Peyer's patch (tissue), 4 donors: ENCODE measurements at regions not wholly inside any gene's neighbourhood (a gene's known extent, or its start where the extent isn't known, plus 50 kb on each side); places are given as distances from the start of the nearest gene placed in this dataset.

Experiments
- DNase-seq, 3 donors: peaks; one replicate each; pipeline ENCODE4 v3.0.0-alpha.2; 2017 to 2019
- H3K27ac ChIP-seq, 4 donors: fragments of 200-600 bp; sonication (generic); one replicate each; pipeline ENCODE4 v1.5.1; 2016 to 2019
- H3K27me3 ChIP-seq, 2 donors: fragments of 200-600 bp; sonication (generic); one replicate each; pipeline ENCODE4 v1.5.1; 2019
- H3K36me3 ChIP-seq, 3 donors: fragments of 200-600 bp; sonication (generic); one replicate each; pipeline ENCODE4 v1.5.1; 2016 to 2019
- H3K4me1 ChIP-seq, 4 donors: fragments of 200-600 bp; sonication (generic); one replicate each; pipeline ENCODE4 v1.5.1; 2016 to 2019
- H3K4me3 ChIP-seq, 4 donors: fragments of 200-600 bp; sonication (generic); 1 replicate in 3 of 4; 2 replicates in 1 of 4; pipeline ENCODE4 v1.5.1; 2016 to 2019; ENCODE audit warnings: mild to moderate bottlenecking in 1 of 4
- H3K9me3 ChIP-seq, 4 donors: fragments of 200-600 bp; sonication (generic); one replicate each; pipeline ENCODE4 v1.5.1; 2016 to 2019; ENCODE audit warnings: mild to moderate bottlenecking in 1 of 4
- CTCF ChIP-seq, 6 experiments: fragments of 450-650 bp in 4 of 6; fragments of 200-600 bp in 2 of 6; sonication (generic) in 1 of 6; IDR thresholded peaks; one replicate each; pipeline ENCODE4 v1.5.1; 2017 to 2019; ENCODE audit warnings: antibody characterized with exemption in 6 of 6, mild to moderate bottlenecking in 3 of 6, moderate library complexity in 1 of 6
- POLR2A ChIP-seq, 2 donors: fragments of 450-650 bp; IDR thresholded peaks; one replicate each; pipeline ENCODE4 v1.5.1; 2017; ENCODE audit warnings: antibody characterized with exemption in 2 of 2, mild to moderate bottlenecking in 2 of 2, moderate library complexity in 2 of 2

DNA sequence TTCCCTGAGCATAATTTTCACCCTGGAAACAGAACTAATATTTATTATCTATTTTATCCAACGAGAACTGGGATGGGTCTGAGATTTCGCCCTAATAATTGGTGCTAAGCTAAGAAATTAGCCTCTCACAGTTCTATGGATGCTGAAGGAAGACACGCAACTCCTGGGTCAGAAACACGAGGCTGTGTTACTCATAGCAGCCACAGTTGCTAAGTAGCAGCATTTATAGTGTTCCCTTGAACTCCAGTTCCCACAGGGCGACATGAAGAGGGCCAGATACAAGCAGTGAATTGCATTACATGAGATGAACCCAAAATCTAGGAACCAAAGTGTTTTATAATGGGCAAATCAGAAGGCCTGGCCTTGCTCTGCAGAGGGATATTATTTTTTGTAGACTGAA lies 109.8 kb upstream of the AGR3 start:
- TF ChIP-seq POLR2A (IDR thresholded peaks at IDR 0.05) (no peak), CTCF (IDR thresholded peaks at IDR 0.05) (no peak)
- Histone ChIP-seq H3K4me3 (no peak overlapping the region), H3K4me1 (no peaks in the 10 kb centered on the region), H3K27ac (peak overlapping the region in 1 of 4 donors; percentile 58), H3K9me3 (no peaks in the 10 kb centered on the region), H3K27me3 (no peaks in the 10 kb centered on the region), H3K36me3 (no peaks in the 10 kb centered on the region)
- DNase-seq, result no peak

DNA sequence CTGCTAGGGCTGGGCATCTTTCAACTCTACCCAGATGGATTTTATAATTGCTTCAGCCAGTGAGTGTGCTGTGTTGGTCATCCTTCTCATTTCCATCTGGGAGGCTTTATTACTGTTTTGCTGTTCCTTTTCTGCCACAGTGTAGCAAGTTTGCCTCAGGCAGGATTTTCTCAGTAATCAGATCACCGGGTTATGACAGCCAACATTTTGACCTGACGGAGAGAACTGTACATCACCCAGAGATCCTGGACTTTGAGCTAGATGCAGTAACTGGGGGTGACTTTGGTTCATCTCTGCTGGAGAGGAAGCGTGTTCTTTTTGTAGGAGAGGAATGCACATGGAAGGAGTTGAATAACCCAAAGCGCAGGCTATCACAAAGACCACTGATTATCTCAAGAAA lies 111.8 kb upstream of the AGR3 start:
- Histone ChIP-seq H3K36me3 (no peaks in the 10 kb centered on the region), H3K27ac (no peak overlapping the region), H3K4me1 (no peaks in the 10 kb centered on the region), H3K9me3 (no peaks in the 10 kb centered on the region), H3K4me3 (no peak overlapping the region), H3K27me3 (no peaks in the 10 kb centered on the region)
- TF ChIP-seq CTCF (IDR thresholded peaks at IDR 0.05), result no peak
- TF ChIP-seq POLR2A (IDR thresholded peaks at IDR 0.05), result no peak
- no peak for DNase-seq

DNA sequence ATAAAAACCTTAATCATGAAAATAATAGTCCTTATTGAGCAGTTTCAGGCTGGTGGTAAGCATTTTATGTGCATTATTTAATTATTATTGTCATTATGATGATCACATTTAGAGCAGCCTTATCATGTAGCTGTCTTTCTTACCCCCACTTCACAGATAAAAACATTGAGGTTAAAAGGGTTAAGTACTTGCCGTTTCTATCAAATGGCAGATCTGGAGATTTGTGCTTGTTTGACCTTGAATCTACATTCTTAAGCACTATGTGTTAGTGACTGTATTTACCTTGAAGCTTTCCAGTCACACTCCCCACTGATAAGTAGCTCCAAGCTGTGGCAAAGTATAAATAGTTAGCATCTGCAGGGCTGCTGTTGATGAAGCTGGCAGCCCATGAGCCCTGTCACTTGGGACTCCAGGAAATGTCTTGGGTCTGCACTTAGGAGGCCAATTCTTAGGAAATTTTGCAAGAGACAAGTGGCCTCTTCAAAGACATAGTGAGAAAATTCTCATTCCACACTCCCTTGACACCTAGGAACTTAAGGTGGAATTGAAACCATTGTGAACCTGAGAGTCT lies 116.8 kb upstream of the AGR3 start:
- H3K4me3 ChIP-seq, result no peak overlapping the region
- H3K9me3 ChIP-seq, result no peaks in the 10 kb centered on the region
- DNase-seq, result no peak
- TF ChIP-seq POLR2A (IDR thresholded peaks at IDR 0.05) (no peak), CTCF (IDR thresholded peaks at IDR 0.05) (no peak)
- no peaks in the 10 kb centered on the region for H3K36me3 ChIP-seq
- H3K4me1 ChIP-seq, result no peaks in the 10 kb centered on the region
- H3K27me3 ChIP-seq, result no peaks in the 10 kb centered on the region
- no peak overlapping the region for H3K27ac ChIP-seq

- Histone ChIP-seq H3K27ac (no peak overlapping the region), H3K4me1 (no peaks in the 10 kb centered on the region), H3K27me3 (no peaks in the 10 kb centered on the region), H3K4me3 (no peak overlapping the region), H3K9me3 (no peaks in the 10 kb centered on the region), H3K36me3 (no peaks in the 10 kb centered on the region)
- no peak for DNase-seq
- TF ChIP-seq POLR2A (IDR thresholded peaks at IDR 0.05), result no peak
- TF ChIP-seq CTCF (IDR thresholded peaks at IDR 0.05), result no peak
Observed at GRCh38 chr7:16999541-17000267, 117.9 kb upstream of the AGR3 start.

- no peaks in the 10 kb centered on the region for H3K4me1 ChIP-seq
- no peak overlapping the region for H3K4me3 ChIP-seq
- no peaks in the 10 kb centered on the region for H3K36me3 ChIP-seq
- no peaks in the 10 kb centered on the region for H3K9me3 ChIP-seq
- TF ChIP-seq POLR2A (IDR thresholded peaks at IDR 0.05) (no peak), CTCF (IDR thresholded peaks at IDR 0.05) (no peak)
- no peak for DNase-seq
- no peaks in the 10 kb centered on the region for H3K27me3 ChIP-seq
- H3K27ac ChIP-seq, result no peak overlapping the region
Observed at GRCh38 chr7:17005271-17005670, 123.5 kb upstream of the AGR3 start.
